ENCODE measurements at regions not wholly inside any gene's neighbourhood (a gene's known extent, or its start where the extent isn't known, plus 50 kb on each side); places are given as distances from the start of the nearest gene placed in this dataset.
"Not testable (repeated sequence)": the region's sequence is repeated elsewhere in the genome, so short reads cannot be mapped to it uniquely, and the experiment has no call there.

GRCh38 chr16:51236583-51236982 is 85.5 kb upstream of the SALL1 start:
- peaks cover 8% of the 10 kb centered on the region; the same call in 1 of the 2 replicates for H3K9me3 ChIP-seq (ENCODE audit: insufficient read depth, low read depth, low read length)
- H2AFZ ChIP-seq (ENCODE audit: low read length) = no peak overlapping the region
- no peak overlapping the region for H3K4me3 ChIP-seq (ENCODE audit: low read length, poor library complexity, severe bottlenecking)

GRCh38 chr16:51231702-51232101 is 80.6 kb upstream of the SALL1 start:
- no peaks in the 10 kb centered on the region for H3K27me3 ChIP-seq (ENCODE audit: insufficient read depth, low read length, poor library complexity, severe bottlenecking)
- no peaks in the 10 kb centered on the region for H3K4me1 ChIP-seq (ENCODE audit: insufficient read depth, low read length, poor library complexity, severe bottlenecking)
- H3K4me2 ChIP-seq (ENCODE audit: low read depth, low read length, poor library complexity, severe bottlenecking) = no peak overlapping the region

More at GRCh38 chr16:51236583-51236982, 85.5 kb upstream of the SALL1 start:
- Histone ChIP-seq H3K79me2 (ENCODE audit: insufficient read depth, low read length) (no peaks in the 10 kb centered on the region), H3K9ac (ENCODE audit: low read depth, low read length, poor library complexity, severe bottlenecking) (no peak overlapping the region), H3K27me3 (ENCODE audit: insufficient read depth, low read length, poor library complexity, severe bottlenecking) (no peaks in the 10 kb centered on the region), H3K9me2 (replicated peaks; ENCODE audit: low read depth, low read length) (no peaks in the 10 kb centered on the region), H3F3A (ENCODE audit: low read depth) (no peaks in the 10 kb centered on the region), H3K4me1 (ENCODE audit: insufficient read depth, low read length, poor library complexity, severe bottlenecking) (no peaks in the 10 kb centered on the region), H3K36me3 (ENCODE audit: insufficient read depth, low read length) (no peaks in the 10 kb centered on the region), H4K20me1 (ENCODE audit: insufficient read depth, low read length, poor library complexity, severe bottlenecking) (no peaks in the 10 kb centered on the region), H3K4me2 (ENCODE audit: low read depth, low read length, poor library complexity, severe bottlenecking) (no peak overlapping the region)
- TF ChIP-seq CTCF (conservative IDR thresholded peaks at IDR 0.05; ENCODE audit: low read length) (no peak), EZH2phosphoT487 (IDR thresholded peaks at IDR 0.05; ENCODE audit: borderline replicate concordance) (no peak)

GRCh38 chr16:51230035-51230434 is 79.0 kb upstream of the SALL1 start:
- not testable (repeated sequence) for H3F3A ChIP-seq (ENCODE audit: low read depth); H3K9me2 ChIP-seq (replicated peaks; ENCODE audit: low read depth, low read length); H3K4me3 ChIP-seq (ENCODE audit: low read length, poor library complexity, severe bottlenecking); H2AFZ ChIP-seq (ENCODE audit: low read length); H3K9me3 ChIP-seq (ENCODE audit: insufficient read depth, low read depth, low read length); H3K27me3 ChIP-seq (ENCODE audit: insufficient read depth, low read length, poor library complexity, severe bottlenecking); H3K4me1 ChIP-seq (ENCODE audit: insufficient read depth, low read length, poor library complexity, severe bottlenecking); H4K20me1 ChIP-seq (ENCODE audit: insufficient read depth, low read length, poor library complexity, severe bottlenecking); H3K36me3 ChIP-seq (ENCODE audit: insufficient read depth, low read length); H3K79me2 ChIP-seq (ENCODE audit: insufficient read depth, low read length); H3K4me2 ChIP-seq (ENCODE audit: low read depth, low read length, poor library complexity, severe bottlenecking); H3K9ac ChIP-seq (ENCODE audit: low read depth, low read length, poor library complexity, severe bottlenecking)

More at GRCh38 chr16:51231702-51232101, 80.6 kb upstream of the SALL1 start:
- Histone ChIP-seq H3F3A (ENCODE audit: low read depth) (no peaks in the 10 kb centered on the region), H3K9me3 (ENCODE audit: insufficient read depth, low read depth, low read length) (no peaks in the 10 kb centered on the region), H3K4me3 (ENCODE audit: low read length, poor library complexity, severe bottlenecking) (no peak overlapping the region), H3K36me3 (ENCODE audit: insufficient read depth, low read length) (no peaks in the 10 kb centered on the region), H4K20me1 (ENCODE audit: insufficient read depth, low read length, poor library complexity, severe bottlenecking) (no peaks in the 10 kb centered on the region), H2AFZ (ENCODE audit: low read length) (no peak overlapping the region), H3K79me2 (ENCODE audit: insufficient read depth, low read length) (no peaks in the 10 kb centered on the region), H3K9me2 (replicated peaks; ENCODE audit: low read depth, low read length) (no peaks in the 10 kb centered on the region), H3K9ac (ENCODE audit: low read depth, low read length, poor library complexity, severe bottlenecking) (no peak overlapping the region)
- TF ChIP-seq CTCF (conservative IDR thresholded peaks at IDR 0.05; ENCODE audit: low read length) (no peak), EZH2phosphoT487 (IDR thresholded peaks at IDR 0.05; ENCODE audit: borderline replicate concordance) (no peak)

GRCh38 chr16:51228097-51228659 is 77.1 kb upstream of the SALL1 start:
- Histone ChIP-seq H3K79me2 (ENCODE audit: insufficient read depth, low read length) (no peaks in the 10 kb centered on the region), H3F3A (ENCODE audit: low read depth) (no peaks in the 10 kb centered on the region), H3K4me2 (ENCODE audit: low read depth, low read length, poor library complexity, severe bottlenecking) (no peak overlapping the region), H2AFZ (ENCODE audit: low read length) (no peak overlapping the region), H3K27me3 (ENCODE audit: insufficient read depth, low read length, poor library complexity, severe bottlenecking) (no peaks in the 10 kb centered on the region), H3K9me2 (replicated peaks; ENCODE audit: low read depth, low read length) (no peaks in the 10 kb centered on the region), H3K4me1 (ENCODE audit: insufficient read depth, low read length, poor library complexity, severe bottlenecking) (no peaks in the 10 kb centered on the region), H3K36me3 (ENCODE audit: insufficient read depth, low read length) (no peaks in the 10 kb centered on the region), H3K9ac (ENCODE audit: low read depth, low read length, poor library complexity, severe bottlenecking) (no peak overlapping the region), H4K20me1 (ENCODE audit: insufficient read depth, low read length, poor library complexity, severe bottlenecking) (no peaks in the 10 kb centered on the region), H3K9me3 (ENCODE audit: insufficient read depth, low read depth, low read length) (no peaks in the 10 kb centered on the region), H3K4me3 (ENCODE audit: low read length, poor library complexity, severe bottlenecking) (no peak overlapping the region)
- TF ChIP-seq CTCF (conservative IDR thresholded peaks at IDR 0.05; ENCODE audit: low read length) = no peak
- no peak for TF ChIP-seq EZH2phosphoT487 (IDR thresholded peaks at IDR 0.05; ENCODE audit: borderline replicate concordance)
